BE2C (cell line): ENCODE measurements at regions not wholly inside any gene's neighbourhood (a gene's known extent, or its start where the extent isn't known, plus 50 kb on each side); places are given as distances from the start of the nearest gene placed in this dataset.

ENCODE experiments used
- DNase-seq: peaks from one replicate; pipeline ENCODE4 v3.0.0-alpha.2; 2020
- H3K27me3 ChIP-seq: fragments of 250-450 bp; sonication (Bioruptor Pico); 2 replicates; pipeline ENCODE4 v1.5.1; 2020; ENCODE audit warnings: mild to moderate bottlenecking
- H3K36me3 ChIP-seq: fragments of 250-450 bp; sonication (Bioruptor Pico); 2 replicates; pipeline ENCODE4 v1.5.1; 2020; ENCODE audit warnings: mild to moderate bottlenecking
- H3K4me1 ChIP-seq: fragments of 250-450 bp; sonication (Bioruptor Pico); 2 replicates; pipeline ENCODE4 v1.5.1; 2020
- H3K4me3 ChIP-seq: 2 replicates; pipeline ENCODE4 v1.5.1; 2011; ENCODE audit warnings: low read depth, low read length
- H3K9me3 ChIP-seq: fragments of 250-450 bp; sonication (Bioruptor Pico); 2 replicates; pipeline ENCODE4 v1.5.1; 2020
- CTCF ChIP-seq: IDR thresholded peaks from 2 replicates; pipeline ENCODE4 v1.5.1; 2012; ENCODE audit warnings: mild to moderate bottlenecking, low read depth, low read length

- no peaks in the 10 kb centered on the region for H3K36me3 ChIP-seq
- TF ChIP-seq CTCF = no peak
- DNase-seq = no peak
- no peak overlapping the region for H3K4me3 ChIP-seq
- H3K27me3 ChIP-seq = no peaks in the 10 kb centered on the region
- H3K4me1 ChIP-seq = 0 out of 2 replicates have a peak, but pooled peaks cover 4% of the 10 kb centered on the region
- no peaks in the 10 kb centered on the region for H3K9me3 ChIP-seq
Observed at GRCh38 chr2:13711154-13711553, 921.4 kb upstream of the LRATD1 start.

- DNase-seq = no peak
- 0 out of 2 replicates have a peak, but pooled peaks cover 4% of the 10 kb centered on the region for H3K4me1 ChIP-seq
- TF ChIP-seq CTCF = no peak
Observed at GRCh38 chr2:13714466-13714865, 918.1 kb upstream of the LRATD1 start.

GRCh38 chr2:13725945-13726344 is 906.6 kb upstream of the LRATD1 start:
- Histone ChIP-seq H3K4me3 (no peak overlapping the region), H3K27me3 (no peaks in the 10 kb centered on the region), H3K36me3 (no peaks in the 10 kb centered on the region), H3K9me3 (no peaks in the 10 kb centered on the region), H3K4me1 (no peaks in the 10 kb centered on the region; the same call in none of the 2 replicates)
- no peak for TF ChIP-seq CTCF
- no peak for DNase-seq

More at GRCh38 chr2:13714466-13714865, 918.1 kb upstream of the LRATD1 start:
- Histone ChIP-seq H3K27me3 (no peaks in the 10 kb centered on the region), H3K9me3 (no peaks in the 10 kb centered on the region), H3K36me3 (no peaks in the 10 kb centered on the region), H3K4me3 (no peak overlapping the region)

GRCh38 chr2:13745330-13745729 is 887.2 kb upstream of the LRATD1 start:
- Histone ChIP-seq H3K9me3 (no peaks in the 10 kb centered on the region; the same call in 1 of the 2 replicates), H3K4me1 (no peaks in the 10 kb centered on the region), H3K4me3 (no peak overlapping the region), H3K36me3 (peaks cover 3% of the 10 kb centered on the region; the same call in 1 of the 2 replicates), H3K27me3 (no peaks in the 10 kb centered on the region)
- no peak for DNase-seq
- TF ChIP-seq CTCF = no peak

GRCh38 chr2:13751955-13752354 is 880.6 kb upstream of the LRATD1 start:
- Histone ChIP-seq H3K4me1 (no peaks in the 10 kb centered on the region), H3K36me3 (no peaks in the 10 kb centered on the region), H3K27me3 (no peaks in the 10 kb centered on the region), H3K9me3 (no peaks in the 10 kb centered on the region; the same call in 1 of the 2 replicates), H3K4me3 (no peak overlapping the region)
- TF ChIP-seq CTCF = no peak
- DNase-seq = no peak

GRCh38 chr2:13758412-13758811 is 874.1 kb upstream of the LRATD1 start:
- H3K4me3 ChIP-seq = no peak overlapping the region
- H3K36me3 ChIP-seq = no peaks in the 10 kb centered on the region
- H3K27me3 ChIP-seq = no peaks in the 10 kb centered on the region
- no peak for DNase-seq
- H3K4me1 ChIP-seq = no peaks in the 10 kb centered on the region
- H3K9me3 ChIP-seq = no peaks in the 10 kb centered on the region
- no peak for TF ChIP-seq CTCF
